Bronchial epithelial cell (primary cell): ENCODE measurements at regions not wholly inside any gene's neighbourhood (a gene's known extent, or its start where the extent isn't known, plus 50 kb on each side); places are given as distances from the start of the nearest gene placed in this dataset.
A peak's percentile ranks its signal among the peaks of the same experiment; 100 is the strongest.

ENCODE experiments used
- DNase-seq: peaks from one replicate; pipeline ENCODE4 v3.0.0-alpha.2; 2010; ENCODE audit warnings: low read depth
- FAIRE-seq: peaks from 2 replicates; lab custom pipeline; 2011; peaks lifted over from hg19 to GRCh38; lab: Jason Lieb, UNC
- H3K27me3 ChIP-seq: 2 replicates; pipeline ENCODE4 v1.5.1; 2011; ENCODE audit warnings: low read length; ENCODE audit not compliant: control insufficient read depth, insufficient read depth
- H3K36me3 ChIP-seq: 2 replicates; pipeline ENCODE4 v1.5.1; 2011; ENCODE audit warnings: low read length; ENCODE audit not compliant: control insufficient read depth, insufficient read depth
- H3K4me3 ChIP-seq: 2 replicates; pipeline ENCODE4 v1.5.1; 2011; ENCODE audit warnings: mild to moderate bottlenecking, low read depth, low read length, control low read depth
- CTCF ChIP-seq: IDR thresholded peaks from 2 replicates; pipeline ENCODE4 v1.5.1; 2011; ENCODE audit warnings: mild to moderate bottlenecking, moderate library complexity, low read length, control low read depth, inconsistent platforms; ENCODE audit not compliant: insufficient read depth, severe bottlenecking

DNA sequence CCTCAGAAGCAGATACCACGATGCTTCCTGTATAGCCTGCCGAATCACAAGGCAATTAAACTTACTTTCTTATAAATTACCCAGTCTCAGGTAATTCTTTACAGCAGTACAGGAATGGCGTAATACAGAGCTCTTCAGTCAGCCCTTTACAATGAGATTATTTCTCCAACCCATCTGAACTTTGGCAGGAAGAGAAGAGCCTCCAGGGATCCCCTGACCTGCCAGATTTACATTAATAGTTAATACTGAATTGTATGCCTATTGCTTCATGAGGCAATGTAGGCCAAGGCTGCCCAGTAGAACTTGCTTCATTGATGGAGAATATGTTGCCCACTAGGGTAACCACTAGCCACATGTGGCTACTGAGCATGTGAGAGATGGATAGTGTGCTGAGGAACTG is 608.7 kb downstream of the SH2D4B start:
- Histone ChIP-seq H3K27me3 (no peaks in the 10 kb centered on the region), H3K4me3 (no peak overlapping the region), H3K36me3 (no peaks in the 10 kb centered on the region)
- DNase-seq (no peak), FAIRE-seq (no peak)
- TF ChIP-seq CTCF: no peak

- no peaks in the 10 kb centered on the region for H3K36me3 ChIP-seq
- no peak for FAIRE-seq
- H3K4me3 ChIP-seq: no peak overlapping the region
- no peak for TF ChIP-seq CTCF
- no peaks in the 10 kb centered on the region for H3K27me3 ChIP-seq
- no peak for DNase-seq
Measured at GRCh38 chr10:81152656-81153055, 615.0 kb downstream of the SH2D4B start.

DNA sequence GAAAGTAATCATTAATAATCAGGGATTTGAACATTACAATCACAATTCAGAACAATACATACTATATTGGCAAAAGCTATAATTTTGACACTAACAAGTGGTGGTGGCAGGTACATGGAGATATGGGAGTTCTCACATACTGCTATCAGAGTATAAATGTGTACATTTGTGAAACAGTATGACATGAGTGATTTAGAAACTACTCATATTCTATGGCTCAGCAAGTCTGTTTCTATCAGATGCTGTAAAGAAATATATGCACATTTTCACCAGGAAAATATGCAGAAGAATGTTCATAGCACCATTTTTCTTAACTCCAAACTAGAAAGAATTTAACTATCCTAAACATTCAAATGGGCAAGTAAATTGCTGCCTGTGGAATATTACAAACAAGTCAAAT is 620.0 kb downstream of the SH2D4B start:
- Histone ChIP-seq H3K4me3 (no peak overlapping the region), H3K36me3 (no peaks in the 10 kb centered on the region), H3K27me3 (no peaks in the 10 kb centered on the region)
- no peak for DNase-seq
- no peak for FAIRE-seq
- TF ChIP-seq CTCF: no peak

- no peaks in the 10 kb centered on the region for H3K36me3 ChIP-seq
- no peaks in the 10 kb centered on the region for H3K27me3 ChIP-seq
- TF ChIP-seq CTCF: no peak
- FAIRE-seq (no peak), DNase-seq (peak; percentile 5)
- no peak overlapping the region for H3K4me3 ChIP-seq
Measured at GRCh38 chr10:81177651-81178244, 640.0 kb downstream of the SH2D4B start.

GRCh38 chr10:81179324-81179723 is 641.6 kb downstream of the SH2D4B start:
- no peaks in the 10 kb centered on the region for H3K36me3 ChIP-seq
- FAIRE-seq (no peak), DNase-seq (no peak)
- TF ChIP-seq CTCF: no peak
- H3K4me3 ChIP-seq: no peak overlapping the region
- H3K27me3 ChIP-seq: no peaks in the 10 kb centered on the region
